ENCODE measurements at regions not wholly inside any gene's neighbourhood (a gene's known extent, or its start where the extent isn't known, plus 50 kb on each side); places are given as distances from the start of the nearest gene placed in this dataset.
A peak's percentile ranks its signal among the peaks of the same experiment; 100 is the strongest.

DNA sequence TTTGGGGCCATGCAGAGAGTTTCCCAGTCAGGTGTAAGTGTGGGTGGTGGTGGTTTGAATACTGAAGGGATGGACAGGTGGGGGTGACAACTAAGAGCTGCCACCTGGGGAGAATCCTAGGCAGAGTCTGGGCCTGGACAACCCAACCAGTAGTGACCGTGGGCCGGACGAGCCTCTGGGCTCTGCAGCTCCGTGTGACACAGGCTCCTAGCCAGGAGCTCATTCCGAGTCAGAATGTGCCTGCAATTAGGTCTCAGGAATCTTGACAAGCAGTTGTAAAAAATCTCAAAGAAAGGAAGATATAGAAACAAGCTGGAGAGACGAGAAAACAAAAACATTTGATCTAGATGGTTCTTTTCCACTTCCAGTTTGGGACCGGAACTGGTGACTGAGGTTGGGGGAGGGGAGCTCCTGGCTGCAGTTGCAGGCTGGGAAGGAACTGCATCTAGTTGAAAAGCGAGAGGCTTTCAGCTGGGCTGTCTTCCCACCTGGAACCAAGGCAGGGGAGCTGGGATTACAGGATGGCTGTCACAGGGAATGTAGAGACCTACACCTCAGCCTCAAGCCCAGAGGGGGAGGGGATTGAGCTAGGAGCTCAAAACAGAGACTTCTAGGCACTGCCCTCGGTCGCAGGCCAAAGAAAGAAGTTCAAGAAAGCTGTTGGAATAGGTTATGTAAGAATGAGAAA lies 156.9 kb downstream of the PAX1 start:
- Histone ChIP-seq H3K56ac (replicated peaks; ENCODE audit: insufficient read length, low read depth, low read length) (no peak overlapping the region), H4K5ac (ENCODE audit: insufficient read length, low read depth, low read length) (no peak overlapping the region), H2BK20ac (ENCODE audit: low read length) (0 out of 2 replicates have a peak overlapping the region, but pooled peaks have one; percentile 67), H3K4me2 (ENCODE audit: insufficient read depth in 1 of 2, low read depth in 2 of 2, low read length in 2 of 2) (peak overlapping the region; percentile 44 to 57; a peak in 3 of 4 replicates), H2AFZ (ENCODE audit: low read length) (peak overlapping the region; percentile 94), H3K4ac (replicated peaks; ENCODE audit: insufficient read length, low read depth, low read length) (no peak overlapping the region), H3K36me3 (ENCODE audit: control insufficient read depth in 2 of 4, insufficient read depth in 4 of 4, low read length in 3 of 4) (no peaks in the 10 kb centered on the region), H2AK5ac (ENCODE audit: low read depth, low read length) (peak overlapping the region; percentile 98; the same call in 1 of the 2 replicates), H3K4me3 (ENCODE audit: extremely low read depth in 1 of 4, insufficient read depth in 2 of 4, low read depth in 3 of 4, low read length in 4 of 4) (no peak overlapping the region; a peak in 1 of 8 replicates), H3K9me3 (ENCODE audit: insufficient read depth in 2 of 2, low read depth in 1 of 2, low read length in 1 of 2) (no peaks in the 10 kb centered on the region), H2BK5ac (ENCODE audit: low read depth, low read length) (peak overlapping the region; percentile 32; the same call in 1 of the 2 replicates), H3K14ac (ENCODE audit: insufficient read length) (no peak overlapping the region), H4K8ac (ENCODE audit: extremely low read depth, insufficient read depth, low read length) (no peak overlapping the region), H2BK12ac (ENCODE audit: low read depth, low read length) (peak overlapping the region; percentile 97; the same call in 1 of the 2 replicates), H3K4me1 (replicated peaks in 1 of 4; ENCODE audit: control insufficient read depth in 3 of 4, insufficient read depth in 4 of 4, low read length in 3 of 4) (peaks cover 2 to 9% (median 3%) of the 10 kb centered on the region in 4 experiments), H3K9ac (replicated peaks in 1 of 4; ENCODE audit: extremely low read depth in 1 of 4, low read depth in 3 of 4, low read length in 3 of 4) (no peak overlapping the region), H3K23me2 (ENCODE audit: low read depth, low read length) (peaks cover 3% of the 10 kb centered on the region), H3K23ac (ENCODE audit: insufficient read length) (no peak overlapping the region), H3K18ac (ENCODE audit: extremely low read depth, low read length) (no peak overlapping the region), H3K79me2 (ENCODE audit: control insufficient read depth in 1 of 2, insufficient read depth in 2 of 2, low read length in 2 of 2) (no peaks in the 10 kb centered on the region), H4K91ac (replicated peaks; ENCODE audit: insufficient read length, low read length) (no peak overlapping the region), H2BK120ac (replicated peaks; ENCODE audit: low read depth, low read length) (no peak overlapping the region), H3K27me3 (replicated peaks in 1 of 4; ENCODE audit: control insufficient read depth in 3 of 4, extremely low read depth in 1 of 4, insufficient read depth in 3 of 4, low read length in 3 of 4) (peaks cover 0 to 6% (median 0%) of the 10 kb centered on the region in 4 experiments; a peak in 1 of 7 replicates), H4K20me1 (replicated peaks in 1 of 2; ENCODE audit: control insufficient read depth in 1 of 2, insufficient read depth in 2 of 2, low read length in 2 of 2) (no peaks in the 10 kb centered on the region), H3K79me1 (ENCODE audit: low read depth, low read length) (no peaks in the 10 kb centered on the region), H3K27ac (ENCODE audit: low read depth, low read length) (no peak overlapping the region), H2BK15ac (ENCODE audit: low read length) (0 out of 2 replicates have a peak overlapping the region, but pooled peaks have one; percentile 99)
- DNase-seq (ENCODE audit: low read depth in 1 of 2, low spot score in 2 of 2) (peak in 1 of 2 experiments; percentile 55), FAIRE-seq (peak; percentile 90)
- POLR2A ChIA-PET (ENCODE audit: partially characterized antibody): no interaction called here
- TF ChIP-seq TBP (IDR thresholded peaks at IDR 0.05; ENCODE audit: low read depth, low read length) (no peak), GABPA (IDR thresholded peaks at IDR 0.05; ENCODE audit: borderline replicate concordance, insufficient read depth, low read length) (no peak), HDAC2 (IDR thresholded peaks at IDR 0.05; ENCODE audit: borderline replicate concordance in 1 of 2, low read depth in 2 of 2, low read length in 2 of 2) (0 out of 4 replicates have a peak, but pooled peaks of 1 of the 2 experiments have one; percentile 26), SIN3A (conservative IDR thresholded peaks at IDR 0.05 in 1 of 2, IDR thresholded peaks at IDR 0.05 in 1 of 2; ENCODE audit: low read depth in 1 of 2, low read length in 2 of 2) (peak in 1 of 2 experiments; percentile 80; a peak in 1 of 4 replicates), TCF12 (IDR thresholded peaks at IDR 0.05; ENCODE audit: low read depth, low read length) (0 out of 2 replicates have a peak, but pooled peaks have one; percentile 70)
- WGBS, 2 experiments (ENCODE audit: extremely low coverage in 1 of 2, insufficient coverage in 1 of 2, insufficient read length in 1 of 2, insufficient replicate concordance in 2 of 2, low coverage in 1 of 2, low lambda C conversion rate in 2 of 2, missing lambda C conversion rate in 1 of 2): 77% methylated on average over 10 of the region's 10 CpGs; no CpG with 5 or more reads in 1 of the 2 experiments
- CTCF ChIA-PET (ENCODE audit: partially characterized antibody): interaction anchor here (0.7 to 1.3 kb wide), 5 partner anchors 14 to 96 kb away, joined by 3 to 4 read pairs (median 3); no protein-coding TSS in a partner anchor

Measured in H1 (cell line).